NCI-H526 (cell line): ENCODE measurements at regions not wholly inside any gene's neighbourhood (a gene's known extent, or its start where the extent isn't known, plus 50 kb on each side); places are given as distances from the start of the nearest gene placed in this dataset.
"Not testable (repeated sequence)": the region's sequence is repeated elsewhere in the genome, so short reads cannot be mapped to it uniquely, and the experiment has no call there.

Experiments used
- DNase-seq, 2 experiments: peaks; one replicate each; lab custom pipeline; 2025; lab: John Stamatoyannopoulos, UW

DNA sequence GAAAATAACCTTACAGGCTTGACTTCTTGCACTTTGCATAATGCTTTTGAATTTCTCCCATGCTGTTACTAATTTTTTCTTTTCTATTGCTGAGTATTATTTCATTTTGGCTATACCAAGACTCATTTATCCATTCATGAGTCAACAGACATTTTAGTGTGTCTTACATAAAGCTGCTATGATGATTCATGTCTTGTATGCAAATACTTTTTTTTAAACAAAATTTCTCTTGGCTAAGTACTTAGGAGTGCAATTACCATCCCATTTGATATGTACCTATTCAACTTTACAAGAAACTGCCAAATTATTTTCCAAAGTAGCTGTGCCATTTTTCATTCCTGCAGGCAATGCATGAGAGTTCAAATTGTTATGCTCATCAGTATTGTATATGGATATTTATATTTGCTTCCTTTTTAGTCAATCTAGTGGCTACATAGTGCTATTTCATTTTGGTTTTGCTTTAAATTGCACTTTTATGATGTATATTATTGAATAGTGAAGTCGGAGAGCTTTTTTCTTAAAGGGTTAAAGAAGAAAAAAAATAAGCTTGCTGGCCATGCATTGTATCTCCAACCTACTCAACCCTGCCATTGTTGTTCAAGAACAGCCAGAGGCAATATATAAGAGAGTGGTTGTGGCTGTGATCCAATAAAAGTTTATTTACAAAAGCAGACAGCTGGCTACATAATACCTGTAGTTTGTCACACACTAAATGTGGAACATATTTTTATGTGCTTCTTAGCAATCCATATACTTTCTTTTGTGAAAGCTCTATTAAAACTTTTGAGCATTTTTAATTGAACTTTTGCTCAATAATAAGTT is 862.8 kb downstream of the KCNT2 start:
- DNase-seq, result no peak

DNA sequence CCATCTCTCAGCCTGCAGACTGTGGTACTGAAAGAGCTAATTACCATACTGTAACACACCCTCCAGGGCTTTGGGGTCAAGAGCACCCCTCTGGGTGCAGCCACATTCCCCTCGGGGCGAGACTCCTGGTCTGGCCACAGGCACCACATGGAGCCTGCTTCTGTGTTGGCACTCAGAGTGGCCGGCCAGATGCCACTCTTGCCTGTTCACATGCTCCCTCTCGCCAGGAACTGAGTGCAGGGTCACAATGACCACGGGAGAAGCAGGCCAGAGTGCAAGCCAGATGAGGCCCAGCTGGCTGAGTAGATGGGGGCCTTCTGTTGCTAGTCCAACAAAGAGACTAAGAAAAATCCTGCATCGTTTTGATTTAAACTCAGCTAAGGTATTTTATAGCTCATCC is 864.0 kb downstream of the KCNT2 start:
- no peak for DNase-seq

DNA sequence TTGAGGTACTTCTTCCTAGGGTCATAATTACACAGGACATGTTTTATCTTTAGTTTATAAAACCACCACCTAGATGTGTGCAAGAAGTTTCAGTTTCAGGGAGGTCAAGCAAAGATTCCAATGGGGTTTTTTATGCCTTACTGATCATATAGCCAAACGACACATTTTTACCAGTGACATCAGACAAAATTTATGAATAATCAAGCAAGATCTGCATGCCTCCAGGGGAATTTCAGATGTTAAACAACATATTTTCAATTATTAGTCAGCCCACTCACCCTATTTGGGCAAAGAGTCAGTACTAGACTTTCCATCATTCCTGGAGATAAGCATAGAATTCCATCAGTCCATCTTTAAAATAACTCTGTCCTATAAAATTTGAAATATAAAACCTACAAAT is 867.4 kb downstream of the KCNT2 start:
- no peak for DNase-seq

DNA sequence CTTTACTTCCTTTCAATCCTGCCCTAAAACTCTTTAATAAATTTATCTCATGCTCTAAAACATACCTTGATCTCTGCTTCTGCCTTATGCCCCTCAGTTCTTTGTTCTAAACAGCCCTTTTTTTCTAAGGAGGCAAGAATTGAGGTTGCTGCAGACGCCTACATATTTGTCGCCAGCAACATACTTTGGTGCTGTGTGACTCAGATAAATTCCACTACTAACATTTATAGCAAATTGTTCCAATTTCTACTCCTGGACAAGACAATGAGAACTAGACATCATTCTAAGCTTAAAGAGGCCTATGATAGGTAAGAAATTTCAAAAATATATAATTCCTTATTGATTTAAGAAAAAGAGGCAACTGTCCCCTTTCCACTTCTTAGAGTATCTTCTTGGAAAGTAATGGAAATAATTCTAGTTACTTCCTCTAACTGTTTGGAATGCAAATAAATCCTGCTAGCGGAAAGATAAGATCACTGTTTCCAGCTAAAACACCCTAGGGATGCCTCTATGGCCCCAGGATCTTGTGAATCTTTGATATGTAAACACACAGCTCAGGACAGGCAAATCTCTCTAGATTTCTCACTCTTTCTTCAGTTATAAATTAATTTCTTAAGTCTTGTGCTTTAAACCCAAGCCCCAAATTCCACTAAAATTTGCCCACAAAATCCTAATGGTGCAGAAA is 869.1 kb downstream of the KCNT2 start:
- DNase-seq, result no peak

DNA sequence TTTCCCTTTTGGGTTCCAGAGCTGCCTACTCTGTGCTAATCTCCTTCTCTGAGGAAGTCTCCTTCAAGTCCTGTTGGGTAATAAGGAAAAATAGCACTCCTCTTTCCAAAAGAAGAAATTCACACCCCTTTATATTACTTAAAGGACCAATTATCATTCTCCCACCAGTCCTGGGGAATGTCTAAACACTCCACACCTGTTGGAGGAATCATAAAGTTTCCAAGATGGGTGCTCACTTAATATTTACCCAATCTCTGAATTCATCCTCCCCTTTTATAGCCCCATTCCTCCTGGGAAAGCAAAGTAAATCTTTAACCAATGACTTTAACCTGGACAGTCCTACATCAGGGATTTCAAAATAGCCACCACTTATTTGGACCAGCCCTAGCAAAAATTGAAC is 873.1 kb downstream of the KCNT2 start:
- DNase-seq, result no peak

DNA sequence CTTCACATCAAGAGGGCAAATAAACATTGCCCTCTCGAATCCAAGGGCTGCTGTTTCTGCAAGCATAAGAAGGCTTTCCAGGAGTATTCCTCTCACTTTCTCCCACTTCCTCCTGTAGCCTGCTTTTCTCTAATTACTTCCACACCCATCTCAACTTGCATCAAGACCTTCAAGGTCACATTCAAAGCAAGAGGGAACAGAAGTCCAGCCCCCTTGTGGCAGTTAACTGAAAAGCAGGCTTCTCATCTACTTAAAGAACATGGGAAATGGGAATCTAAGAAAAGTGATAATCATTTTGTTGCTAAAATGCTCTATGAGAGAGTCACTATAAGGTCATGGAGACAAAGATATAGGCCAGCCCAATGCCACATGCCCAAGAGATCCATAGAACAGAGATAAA is 874.4 kb downstream of the KCNT2 start:
- DNase-seq, result no peak

DNA sequence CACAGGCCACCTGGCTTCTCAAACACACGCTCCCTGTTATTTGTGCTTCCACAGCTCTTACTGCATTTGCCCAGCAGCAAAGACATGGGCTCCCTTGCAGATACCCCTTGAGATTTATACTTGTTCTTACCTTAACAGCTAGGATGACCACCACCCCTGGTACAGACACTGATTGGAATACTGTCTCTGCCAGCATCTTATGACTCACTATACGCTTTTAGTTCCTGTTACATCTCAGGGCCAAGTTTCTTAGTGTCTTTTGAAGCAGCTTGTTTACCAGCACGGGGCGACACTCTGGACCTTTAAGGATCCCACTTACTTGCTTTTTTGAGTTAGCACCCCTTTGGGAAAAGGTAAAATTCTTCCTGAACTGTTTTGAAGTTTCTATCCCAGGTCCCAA is 874.8 kb downstream of the KCNT2 start:
- no peak for DNase-seq

DNA sequence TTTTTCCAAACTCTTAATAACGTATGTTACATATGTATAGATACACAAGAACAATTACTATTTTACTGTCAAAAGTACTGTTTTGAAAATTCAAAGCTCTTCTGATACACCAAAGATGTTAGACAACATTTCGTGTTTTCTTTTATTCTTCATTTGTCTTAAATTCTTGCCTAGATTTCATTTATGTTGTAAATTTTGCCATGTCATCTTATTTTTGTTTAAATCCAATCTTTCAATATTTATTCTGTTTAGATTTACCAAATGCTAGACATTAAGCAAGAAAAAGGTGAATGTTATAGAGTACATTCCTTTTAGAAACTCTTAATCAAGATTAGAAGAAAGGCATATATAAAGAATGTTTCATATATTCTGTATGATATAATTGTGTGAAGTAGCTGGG is 876.9 kb downstream of the KCNT2 start:
- DNase-seq, result no peak

DNA sequence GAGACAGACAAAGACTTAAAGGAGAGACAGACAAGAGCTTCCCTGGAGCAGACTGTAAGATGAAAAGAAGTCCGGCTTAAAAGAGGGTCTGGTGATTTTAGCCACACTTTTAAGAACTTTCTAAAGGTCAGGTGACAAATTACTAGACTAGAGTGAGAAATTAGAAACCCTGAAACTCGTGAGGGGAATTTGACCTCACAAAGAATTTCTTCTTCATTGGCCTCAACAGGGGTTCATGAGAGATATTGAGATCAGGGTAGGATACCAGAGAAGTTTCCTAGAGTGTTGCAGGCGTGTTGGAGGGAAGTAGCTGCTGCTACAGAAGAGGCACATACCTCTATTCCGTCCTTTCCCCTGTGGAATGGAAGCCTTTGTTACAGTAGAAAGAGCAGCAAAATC is 884.4 kb downstream of the KCNT2 start:
- DNase-seq, result no peak

DNA sequence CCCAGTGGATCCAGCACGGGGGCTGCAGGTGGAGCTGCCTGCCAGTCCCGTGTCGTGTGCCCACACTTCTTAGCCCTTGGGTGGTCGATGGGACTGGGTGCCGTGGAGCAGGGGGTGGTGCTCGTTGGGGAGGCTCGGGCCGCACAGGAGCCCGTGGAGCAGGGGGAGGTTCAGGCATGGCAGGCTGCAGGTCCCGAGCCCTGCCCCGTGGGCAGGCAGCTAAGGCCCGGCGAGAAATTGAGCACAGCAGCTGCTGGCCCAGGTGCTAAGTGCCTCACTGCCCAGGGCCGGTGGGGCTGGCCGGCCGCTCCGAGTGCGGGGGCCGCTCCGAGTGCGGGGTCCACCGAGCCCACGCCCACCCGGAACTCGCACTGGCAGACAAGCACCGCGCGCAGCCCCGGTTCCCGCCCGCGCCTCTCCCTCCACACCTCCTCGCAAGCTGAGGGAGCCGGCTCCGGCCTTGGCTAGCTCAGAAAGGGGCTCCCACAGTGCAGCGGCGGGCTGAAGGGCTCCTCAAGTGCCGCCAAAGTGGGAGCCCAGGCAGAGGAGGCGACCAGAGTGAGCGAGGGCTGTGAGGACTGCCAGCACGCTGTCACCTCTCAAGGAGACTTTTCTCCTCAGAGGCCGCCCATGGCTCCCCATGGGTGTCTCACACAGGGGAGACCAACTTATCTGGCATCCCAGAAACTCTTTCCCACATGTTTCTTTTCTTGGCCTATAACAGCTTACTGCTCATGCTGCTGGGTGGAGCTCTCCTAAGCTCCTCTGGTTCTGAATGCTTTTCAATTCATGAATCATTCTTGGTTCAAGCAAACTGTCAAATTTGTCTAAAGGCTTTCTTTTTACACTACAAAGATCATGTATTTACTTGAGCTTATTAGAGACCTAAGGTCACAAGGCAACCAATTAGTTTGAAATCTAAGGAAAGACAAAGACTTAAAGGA is 885.1 kb downstream of the KCNT2 start:
- not testable (repeated sequence) for DNase-seq

DNA sequence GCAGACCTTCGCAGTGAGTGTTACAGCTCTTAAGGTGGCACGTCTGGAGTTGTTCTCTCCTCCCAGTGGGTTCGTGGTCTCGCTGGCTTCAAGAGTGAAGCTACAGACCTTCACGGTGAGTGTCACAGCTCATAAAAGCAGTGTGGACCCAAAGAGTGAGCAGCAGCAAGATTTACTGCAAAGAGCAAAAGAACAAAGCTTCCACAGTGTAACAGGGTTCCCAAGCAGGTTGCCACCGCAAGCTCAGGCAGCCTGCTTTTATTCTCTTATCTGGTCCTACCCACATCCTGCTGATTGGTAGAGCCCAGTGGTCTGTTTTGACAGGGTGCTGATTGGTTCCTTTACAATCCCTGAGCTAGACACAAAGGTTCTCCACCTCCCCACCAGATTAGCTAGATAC is 886.1 kb downstream of the KCNT2 start:
- DNase-seq, result not testable (repeated sequence)

DNA sequence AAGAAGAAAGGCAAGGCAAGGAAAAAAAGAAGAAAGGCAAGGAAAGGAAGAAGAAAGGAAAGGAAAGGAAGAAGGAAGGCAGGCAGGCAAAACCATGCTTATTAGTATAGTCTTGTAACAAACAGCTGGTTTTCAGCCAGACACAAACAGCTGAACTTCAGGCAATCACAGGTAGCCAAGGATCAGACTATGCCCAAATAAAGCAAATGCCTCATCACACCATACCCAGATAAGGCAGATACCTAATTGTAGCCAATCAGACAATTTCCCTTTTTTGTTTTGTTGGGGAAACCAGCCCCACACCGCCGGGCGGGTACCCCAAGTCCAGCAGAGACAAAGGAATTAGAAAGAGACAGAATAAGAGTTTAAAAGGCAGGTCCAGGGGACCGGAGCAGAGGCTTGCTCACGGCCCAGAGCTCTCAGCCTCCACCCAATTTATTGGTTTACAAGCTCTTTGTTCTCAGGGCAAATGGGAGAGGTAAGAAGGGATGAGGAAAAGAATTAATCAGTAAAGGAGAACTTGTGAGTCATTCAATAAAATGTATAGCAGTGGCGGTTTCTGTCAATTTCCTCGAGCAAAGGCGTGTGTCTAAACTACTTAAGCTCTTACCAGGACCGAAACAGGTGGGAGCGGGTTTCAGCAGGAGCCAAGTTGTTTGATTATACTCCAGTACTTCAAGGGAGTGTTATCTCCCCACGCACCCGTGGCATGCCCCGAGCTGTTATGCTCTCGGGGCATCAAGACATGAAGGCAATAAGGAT is 886.8 kb downstream of the KCNT2 start:
- no peak for DNase-seq

DNA sequence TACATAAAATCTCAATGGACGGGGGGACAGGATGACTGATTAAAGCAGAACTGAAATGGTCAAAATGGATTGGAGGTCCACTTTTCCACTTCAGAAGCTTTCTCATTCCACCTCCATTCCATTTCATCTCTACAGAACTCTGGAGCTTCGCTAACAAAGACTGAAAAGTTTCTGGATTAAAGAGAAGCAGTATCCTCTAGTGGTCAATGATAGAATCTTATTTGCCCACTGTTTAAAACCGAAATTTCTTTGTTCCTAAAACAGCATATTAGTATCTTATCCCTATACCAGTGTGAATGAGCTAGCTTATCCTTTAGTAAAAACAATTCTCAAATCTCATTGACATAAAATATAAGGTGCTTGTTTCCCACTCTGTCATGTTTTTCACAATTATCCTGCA is 890.6 kb downstream of the KCNT2 start:
- DNase-seq, result no peak

DNA sequence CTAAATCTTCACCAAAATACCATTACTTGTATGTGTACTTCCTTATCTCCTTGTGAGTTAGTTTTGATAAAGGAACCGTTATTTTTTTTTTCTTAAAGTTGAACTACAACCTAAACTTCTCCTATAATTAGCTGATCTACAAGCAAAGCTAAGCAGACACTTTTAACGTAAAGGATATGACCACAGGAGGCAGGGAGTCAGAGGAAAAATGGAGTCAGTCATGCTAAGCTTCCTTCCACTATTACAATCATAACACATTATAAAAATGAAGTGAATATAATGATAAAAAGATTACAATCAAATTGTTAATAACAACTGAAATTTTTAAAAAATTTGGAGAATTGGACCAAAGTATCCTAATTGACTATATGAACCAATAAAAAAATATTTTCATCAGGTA is 892.6 kb downstream of the KCNT2 start:
- no peak for DNase-seq

DNA sequence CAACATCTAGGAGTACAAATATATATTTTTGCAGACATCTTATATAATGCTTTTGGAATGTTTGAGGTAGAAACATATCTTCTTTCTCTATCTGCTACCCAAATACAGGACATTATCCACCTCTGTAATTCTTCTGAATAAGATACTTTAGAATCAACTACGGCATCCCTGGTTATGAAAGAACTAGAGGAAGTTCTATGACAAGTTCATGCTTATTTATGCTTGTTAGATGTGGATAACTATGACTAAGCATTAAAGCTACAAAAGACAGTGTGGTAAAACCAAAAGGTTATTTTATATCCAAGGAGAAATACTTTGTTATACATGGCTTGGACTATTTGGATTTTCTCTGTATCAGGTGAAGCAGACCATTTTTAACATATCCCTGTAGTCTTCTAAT is 894.0 kb downstream of the KCNT2 start:
- DNase-seq, result no peak

DNA sequence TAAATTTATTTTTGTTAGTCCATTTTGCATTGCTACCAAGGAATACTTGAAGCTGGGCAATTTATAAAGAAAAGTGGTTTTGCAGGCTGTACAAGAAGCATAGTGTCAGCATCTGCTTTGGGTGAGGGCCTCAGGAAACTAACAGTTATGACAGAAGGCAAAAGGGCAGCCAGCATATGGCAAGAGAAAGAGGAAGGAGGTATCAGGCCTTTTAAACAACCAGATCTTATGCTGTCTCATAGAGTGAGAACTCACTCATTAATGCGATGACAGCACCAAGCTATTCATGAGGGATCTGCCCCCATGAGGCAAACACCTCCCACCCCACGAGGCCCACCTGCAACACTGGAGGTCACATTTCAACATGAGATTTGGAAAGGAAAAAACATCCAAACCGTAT is 898.4 kb downstream of the KCNT2 start:
- DNase-seq, result no peak

DNA sequence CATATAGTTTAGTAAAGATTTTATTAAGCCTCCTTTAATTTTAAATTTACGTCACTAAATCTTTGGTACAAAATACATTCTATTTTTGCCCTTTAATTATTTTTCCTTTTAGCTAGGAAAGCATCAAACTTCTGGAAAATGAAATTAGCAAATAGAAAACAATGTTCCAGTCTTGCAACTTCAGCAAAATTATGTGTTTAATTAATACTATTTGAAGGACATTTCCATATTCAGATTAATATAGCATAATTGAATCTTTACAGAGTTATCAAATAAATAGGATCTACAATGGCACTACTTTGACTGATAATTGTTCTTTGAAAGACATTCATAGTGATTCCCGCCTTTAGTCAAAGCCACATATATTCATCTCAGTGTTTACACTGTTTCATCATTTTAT is 904.2 kb downstream of the KCNT2 start:
- no peak for DNase-seq

DNA sequence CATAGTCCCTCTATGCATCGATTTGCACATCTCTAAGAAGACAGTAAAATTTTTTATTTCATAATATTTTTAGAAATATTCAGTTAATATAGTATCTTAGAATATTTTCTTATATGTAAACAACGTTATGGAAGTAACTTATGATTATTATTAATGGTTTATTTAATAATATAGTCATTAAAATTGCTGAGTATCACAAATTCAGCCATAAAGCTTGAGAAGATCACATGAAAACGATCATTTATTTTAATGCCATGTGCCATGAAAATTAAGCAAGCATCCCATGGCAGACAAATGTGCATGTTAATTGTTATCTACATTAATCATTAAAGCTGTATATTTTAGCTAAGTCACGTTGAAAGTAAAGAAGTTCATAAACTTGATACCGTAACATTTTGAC is 907.1 kb downstream of the KCNT2 start:
- DNase-seq, result no peak

DNA sequence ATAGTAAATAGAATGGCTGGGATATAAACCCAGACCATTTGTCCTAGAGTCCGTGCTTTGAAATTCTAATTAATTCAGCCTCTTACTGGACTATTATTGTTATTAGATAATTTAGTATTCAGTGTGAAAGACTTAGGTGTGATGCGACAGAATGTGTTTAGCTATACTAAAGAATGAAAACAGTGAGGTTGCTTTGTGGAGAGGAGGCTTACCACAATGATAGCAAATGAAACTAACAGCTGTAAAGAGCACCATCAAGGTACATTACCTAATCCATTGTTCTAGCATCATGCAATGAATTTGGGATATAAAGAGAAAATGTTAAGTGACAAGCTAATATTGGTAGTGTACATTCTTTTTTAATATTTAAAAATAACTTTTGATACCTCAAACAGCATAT is 911.1 kb downstream of the KCNT2 start:
- no peak for DNase-seq

DNA sequence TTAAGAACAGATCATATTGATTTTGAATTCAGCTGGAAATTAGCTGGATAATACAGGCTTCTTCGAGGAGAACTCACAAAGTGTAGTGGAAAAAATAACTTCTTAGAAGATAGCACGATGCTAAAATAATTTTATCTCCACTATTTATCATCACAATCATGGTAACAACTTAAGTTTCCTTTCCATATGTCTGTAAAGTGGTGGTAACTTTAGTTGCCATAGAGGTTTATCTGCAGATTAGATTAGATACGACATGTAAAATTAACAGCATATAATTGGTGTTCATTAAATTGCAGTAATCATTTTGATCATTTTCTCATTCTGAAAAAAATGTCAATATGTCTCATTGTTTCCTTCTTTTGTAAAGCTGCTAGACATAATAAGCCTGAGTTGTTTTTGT is 921.5 kb downstream of the KCNT2 start:
- DNase-seq, result no peak

DNA sequence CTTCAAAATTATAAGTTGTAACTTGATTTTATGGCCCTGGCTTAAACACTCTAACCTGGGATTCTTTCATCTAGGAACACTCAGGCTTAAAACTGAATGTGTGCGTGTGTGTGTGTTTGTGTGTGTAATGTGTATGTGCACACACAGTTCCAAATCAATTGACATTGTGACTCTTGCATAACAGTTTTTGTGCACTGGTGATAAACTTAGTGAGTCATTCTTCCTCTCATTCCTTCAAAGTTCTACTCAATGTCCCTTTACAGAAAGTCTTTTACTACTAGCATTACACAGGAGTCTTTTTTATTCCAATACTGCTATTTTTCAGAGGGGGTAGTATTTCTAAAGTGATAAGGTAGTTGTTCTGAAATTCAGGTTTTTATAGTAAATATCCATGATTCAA is 943.6 kb downstream of the KCNT2 start:
- DNase-seq, result no peak
